ENCODE measurements at regions not wholly inside any gene's neighbourhood (a gene's known extent, or its start where the extent isn't known, plus 50 kb on each side); places are given as distances from the start of the nearest gene placed in this dataset.

GRCh38 chr13:105790923-105791322 lies 744.5 kb downstream of the EFNB2 start:
- H3K27ac ChIP-seq (ENCODE audit: low read depth): no peak overlapping the region
- TF ChIP-seq EZH2phosphoT487 (IDR thresholded peaks at IDR 0.05; ENCODE audit: unreplicated experiment): no peak
- no peak for TF ChIP-seq NANOG (IDR thresholded peaks at IDR 0.05; ENCODE audit: borderline replicate concordance)
- TF ChIP-seq EZH2 (IDR thresholded peaks at IDR 0.05; ENCODE audit: low read depth, unreplicated experiment): no peak
- no peaks in the 10 kb centered on the region for H3K4me1 Mint-ChIP-seq
- H4K20me1 ChIP-seq (replicated peaks; ENCODE audit: insufficient read depth): no peaks in the 10 kb centered on the region
- H3K4me3 Mint-ChIP-seq: no peak overlapping the region
- no peaks in the 10 kb centered on the region for H3F3A ChIP-seq (replicated peaks; ENCODE audit: low read depth)
- ATAC-seq (no peak), DNase-seq (ENCODE audit: low spot score) (no peak)
- H3K4me2 ChIP-seq: no peak overlapping the region
- no peaks in the 10 kb centered on the region for H3K27me3 ChIP-seq (ENCODE audit: insufficient read depth)
- H3K27ac Mint-ChIP-seq: no peak overlapping the region
- no peak overlapping the region for H3K4me3 ChIP-seq
- H3K4me1 ChIP-seq (ENCODE audit: insufficient read depth): no peaks in the 10 kb centered on the region
- no peaks in the 10 kb centered on the region for H3K79me2 ChIP-seq (replicated peaks; ENCODE audit: insufficient read depth)
- H3K9me3 Mint-ChIP-seq: no peaks in the 10 kb centered on the region
- no peak overlapping the region for H2AFZ ChIP-seq
- H3K36me3 Mint-ChIP-seq (ENCODE audit: low read depth): no peaks in the 10 kb centered on the region
- no peaks in the 10 kb centered on the region for H3K9me2 ChIP-seq (ENCODE audit: insufficient read depth)
- no peaks in the 10 kb centered on the region for H3K27me3 Mint-ChIP-seq (ENCODE audit: insufficient read depth, low read depth, poor library complexity)
- H3K36me3 ChIP-seq (ENCODE audit: insufficient read depth): no peaks in the 10 kb centered on the region

DNA sequence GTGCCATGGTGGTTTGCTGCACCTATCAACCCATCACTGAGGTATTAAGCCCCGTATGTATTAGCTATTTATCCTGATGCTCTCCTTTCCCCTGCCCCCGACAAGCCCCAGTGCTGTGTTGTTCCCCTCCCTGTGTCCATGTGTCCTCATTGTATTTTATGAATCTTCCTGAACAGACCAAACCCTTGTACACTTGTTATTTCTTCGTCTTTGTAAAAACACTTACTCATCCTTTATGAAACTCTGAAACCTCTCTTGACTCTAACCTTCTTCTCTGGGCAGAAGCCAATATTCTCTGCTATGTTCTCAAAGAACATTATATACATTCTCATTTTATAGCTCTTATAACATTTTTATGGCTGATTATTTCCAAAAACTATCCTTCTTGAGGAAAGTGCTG lies 746.9 kb downstream of the EFNB2 start:
- H3K4me1 Mint-ChIP-seq: no peaks in the 10 kb centered on the region
- H3K9me3 Mint-ChIP-seq: no peaks in the 10 kb centered on the region
- ATAC-seq: no peak
- Histone ChIP-seq H3K9me2 (ENCODE audit: insufficient read depth) (no peaks in the 10 kb centered on the region), H3K4me2 (no peak overlapping the region), H4K20me1 (replicated peaks; ENCODE audit: insufficient read depth) (no peaks in the 10 kb centered on the region), H3K27me3 (ENCODE audit: insufficient read depth) (no peaks in the 10 kb centered on the region), H2AFZ (no peak overlapping the region), H3K4me1 (ENCODE audit: insufficient read depth) (no peaks in the 10 kb centered on the region), H3K36me3 (ENCODE audit: insufficient read depth) (no peaks in the 10 kb centered on the region), H3K27ac (ENCODE audit: low read depth) (no peak overlapping the region), H3K79me2 (replicated peaks; ENCODE audit: insufficient read depth) (no peaks in the 10 kb centered on the region), H3K4me3 (no peak overlapping the region), H3F3A (replicated peaks; ENCODE audit: low read depth) (no peaks in the 10 kb centered on the region)
- H3K4me3 Mint-ChIP-seq: no peak overlapping the region
- no peak for DNase-seq (ENCODE audit: low spot score)
- no peaks in the 10 kb centered on the region for H3K27me3 Mint-ChIP-seq (ENCODE audit: insufficient read depth, low read depth, poor library complexity)
- TF ChIP-seq STAT1 (IDR thresholded peaks at IDR 0.05; ENCODE audit: unreplicated experiment) (no peak), ZNF462 (CRISPR knock-in tag; IDR thresholded peaks at IDR 0.05) (no peak), EZH2 (IDR thresholded peaks at IDR 0.05; ENCODE audit: low read depth, unreplicated experiment) (no peak)
- no peaks in the 10 kb centered on the region for H3K36me3 Mint-ChIP-seq (ENCODE audit: low read depth)
- no peak overlapping the region for H3K27ac Mint-ChIP-seq

All from GM23338 (cell line).